ENCODE measurements at regions not wholly inside any gene's neighbourhood (a gene's known extent, or its start where the extent isn't known, plus 50 kb on each side); places are given as distances from the start of the nearest gene placed in this dataset.

GRCh38 chr5:85893996-85894395 lies 723.7 kb upstream of the COX7C start:
- H3K36me3 ChIP-seq (ENCODE audit: control insufficient read depth, insufficient read depth, low read length): no peaks in the 10 kb centered on the region
- no peaks in the 10 kb centered on the region for H4K20me1 ChIP-seq (replicated peaks; ENCODE audit: control insufficient read depth, insufficient read depth, low read length)
- no peaks in the 10 kb centered on the region for H3K9me3 ChIP-seq (replicated peaks; ENCODE audit: control insufficient read depth, insufficient read depth, low read depth, low read length)
- in situ Hi-C loops (cut with MboI) (no loop called here), intact Hi-C loops (cut with micrococcal nuclease) (no loop called here)
- 0% methylated on average over 2 of the region's 2 CpGs for WGBS (ENCODE audit: insufficient coverage, low coverage, missing lambda C conversion rate)
- no peak overlapping the region for H2AFZ ChIP-seq (ENCODE audit: low read depth, low read length)
- H3K4me3 ChIP-seq: no peak overlapping the region
- H3K4me2 ChIP-seq (ENCODE audit: insufficient read depth, low read length): no peak overlapping the region
- H3K79me2 ChIP-seq (ENCODE audit: control insufficient read depth, insufficient read depth, low read length): no peaks in the 10 kb centered on the region
- no peaks in the 10 kb centered on the region for H3K9me1 ChIP-seq (ENCODE audit: control insufficient read depth, insufficient read depth, low read length)
- TF ChIP-seq ETV1 (tag; conservative IDR thresholded peaks at IDR 0.05; ENCODE audit: low read depth) (no peak), HSF4 (CRISPR knock-in tag; IDR thresholded peaks at IDR 0.05; ENCODE audit: borderline replicate concordance) (no peak), NR2F6 (CRISPR knock-in tag; IDR thresholded peaks at IDR 0.05) (no peak), ZKSCAN1 (IDR thresholded peaks at IDR 0.05; ENCODE audit: low read depth, low read length) (no peak), GABPA (tag; conservative IDR thresholded peaks at IDR 0.05; ENCODE audit: low read depth) (no peak), ATF1 (CRISPR knock-in tag; IDR thresholded peaks at IDR 0.05) (no peak), ATF1 (tag; IDR thresholded peaks at IDR 0.05) (no peak), ZNF165 (CRISPR knock-in tag; IDR thresholded peaks at IDR 0.05; ENCODE audit: borderline replicate concordance) (no peak), EP300 (IDR thresholded peaks at IDR 0.05; ENCODE audit: low read length) (no peak), TCF3 (CRISPR knock-in tag; IDR thresholded peaks at IDR 0.05) (no peak), PKNOX1 (IDR thresholded peaks at IDR 0.05) (no peak)
- no peak for DNase-seq (ENCODE audit: extremely low read depth in 1 of 4, low spot score in 3 of 4)
- no TSS peak for BruUV-seq (replicated peaks)
- H3K9ac ChIP-seq (ENCODE audit: insufficient read depth in 1 of 2, low read depth in 2 of 2, low read length in 2 of 2): no peak overlapping the region
- no peak for FAIRE-seq
- H3K27ac ChIP-seq (ENCODE audit: extremely low read depth, low read depth, low read length): no peak overlapping the region
- no peaks in the 10 kb centered on the region for H3K4me1 ChIP-seq (replicated peaks in 1 of 2; ENCODE audit: control insufficient read depth in 2 of 2, insufficient read depth in 2 of 2, low read length in 2 of 2)
- POLR2A ChIA-PET: no interaction called here
- H3K27me3 ChIP-seq (ENCODE audit: control insufficient read depth in 2 of 2, insufficient read depth in 2 of 2, low read length in 2 of 2): no peaks in the 10 kb centered on the region
- CTCF ChIA-PET (ENCODE audit: low intra/inter-chr PET ratio): no interaction called here
- ATAC-seq: no peak
